ENCODE measurements at regions not wholly inside any gene's neighbourhood (a gene's known extent, or its start where the extent isn't known, plus 50 kb on each side); places are given as distances from the start of the nearest gene placed in this dataset.
A peak's percentile ranks its signal among the peaks of the same experiment; 100 is the strongest.

- intact Hi-C loops (cut with DNase I) = no loop called here
These were observed 206.8 kb upstream of the IL12A start for GRCh38 chr3:159781867-159782266.

GRCh38 chr3:159782724-159783421 is 205.8 kb upstream of the IL12A start:
- no peak for DNase-seq
- Histone ChIP-seq H3K4me3 (no peak overlapping the region), H3K4me1 (peaks cover 0 to 33% (median 12%) of the 10 kb centered on the region in 9 donors), H3K27ac (no peak overlapping the region), H3K36me3 (no peaks in the 10 kb centered on the region), H3K27me3 (no peaks in the 10 kb centered on the region), H3K9me3 (no peaks in the 10 kb centered on the region)
- 91 to 92% methylated on average over 5 of the region's 5 CpGs for WGBS, 2 donors
- intact Hi-C loops (cut with DNase I) = no loop called here
- no peak for TF ChIP-seq CTCF (IDR thresholded peaks at IDR 0.05)
- ATAC-seq = no peak

More at GRCh38 chr3:159781867-159782266, 206.8 kb upstream of the IL12A start:
- no peaks in the 10 kb centered on the region for H3K27me3 ChIP-seq
- peak in 2 of 9 donors; percentile 5 to 8 for TF ChIP-seq CTCF (IDR thresholded peaks at IDR 0.05)
- H3K27ac ChIP-seq = no peak overlapping the region
- 96% methylated on average over 2 of the region's 2 CpGs for WGBS, 2 donors
- no peak for ATAC-seq
- peaks cover 0 to 30% (median 10%) of the 10 kb centered on the region in 9 donors for H3K4me1 ChIP-seq
- H3K4me3 ChIP-seq = no peak overlapping the region
- H3K36me3 ChIP-seq = no peaks in the 10 kb centered on the region
- no peak for DNase-seq
- no peaks in the 10 kb centered on the region for H3K9me3 ChIP-seq

- H3K4me3 ChIP-seq = no peak overlapping the region
- no peak for DNase-seq
- peaks cover 0 to 45% (median 21%) of the 10 kb centered on the region in 9 donors for H3K4me1 ChIP-seq
- intact Hi-C loops (cut with DNase I) = no loop called here
- 84 to 85% methylated on average over 13 of the region's 13 CpGs for WGBS, 2 donors
- ATAC-seq = no peak
- no peaks in the 10 kb centered on the region for H3K27me3 ChIP-seq
- H3K36me3 ChIP-seq = no peaks in the 10 kb centered on the region
- no peaks in the 10 kb centered on the region for H3K9me3 ChIP-seq
- H3K27ac ChIP-seq = no peak overlapping the region
- no peak for TF ChIP-seq CTCF (IDR thresholded peaks at IDR 0.05)
These were observed 204.6 kb upstream of the IL12A start for GRCh38 chr3:159783780-159784742.

GRCh38 chr3:159785273-159785708 is 203.3 kb upstream of the IL12A start:
- WGBS, 2 donors = 39 to 47% methylated on average over 1 of the region's 1 CpG
- H3K27ac ChIP-seq = no peak overlapping the region
- DNase-seq (no peak), ATAC-seq (no peak)
- intact Hi-C loops (cut with DNase I) = no loop called here
- H3K4me1 ChIP-seq = peaks cover 0 to 43% (median 21%) of the 10 kb centered on the region in 9 donors
- TF ChIP-seq CTCF (IDR thresholded peaks at IDR 0.05) = no peak
- H3K27me3 ChIP-seq = no peaks in the 10 kb centered on the region
- H3K4me3 ChIP-seq = no peak overlapping the region
- H3K9me3 ChIP-seq = no peaks in the 10 kb centered on the region
- H3K36me3 ChIP-seq = no peaks in the 10 kb centered on the region
